ENCODE measurements at regions not wholly inside any gene's neighbourhood (a gene's known extent, or its start where the extent isn't known, plus 50 kb on each side); places are given as distances from the start of the nearest gene placed in this dataset.

GRCh38 chr2:104090407-104090806 lies 763.5 kb upstream of the POU3F3 start:
- TF ChIP-seq CTCF (IDR thresholded peaks at IDR 0.05; ENCODE audit: insufficient read depth, low read length) (no peak), REST (IDR thresholded peaks at IDR 0.05; ENCODE audit: insufficient replicate concordance, low read depth) (no peak)

Measured in HL-60 (cell line).